D721Med (cell line): ENCODE measurements at regions not wholly inside any gene's neighbourhood (a gene's known extent, or its start where the extent isn't known, plus 50 kb on each side); places are given as distances from the start of the nearest gene placed in this dataset.
"Not testable (repeated sequence)": the region's sequence is repeated elsewhere in the genome, so short reads cannot be mapped to it uniquely, and the experiment has no call there.

Experiments
- DNase-seq: peaks from one replicate; pipeline ENCODE4 v3.0.0; 2011; ENCODE audit warnings: low spot score; ENCODE audit not compliant: insufficient read length
- FAIRE-seq: peaks from 2 replicates; lab custom pipeline; 2011; peaks lifted over from hg19 to GRCh38; lab: Jason Lieb, UNC
- TF ChIP-seq, protein P1 (sequence below): IDR thresholded peaks from 2 replicates; pipeline ENCODE4 v1.5.1; 2012; ENCODE audit warnings: mild to moderate bottlenecking, control low read depth; ENCODE audit not compliant: insufficient read depth; ENCODE audit errors: missing control alignments

DNA sequence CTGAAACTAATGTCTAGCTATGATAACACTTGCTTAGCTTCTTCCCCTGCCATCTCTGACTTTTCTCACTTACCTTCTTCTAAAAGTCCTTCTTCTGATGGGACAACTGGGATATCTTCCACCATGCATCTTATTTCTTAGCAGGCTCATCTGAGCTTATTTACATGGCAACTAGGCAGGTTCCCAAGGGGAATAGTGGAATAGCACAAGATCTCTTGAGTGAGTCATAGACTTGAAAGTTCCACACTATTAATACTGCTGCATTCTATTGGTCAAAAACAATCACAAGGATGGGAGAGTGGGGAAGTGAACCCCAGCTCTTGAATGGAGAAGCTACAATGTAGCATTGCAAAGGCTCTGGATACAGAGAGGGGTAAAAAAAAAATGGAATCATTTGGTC is 142.1 kb downstream of the HAO1 start:
- FAIRE-seq, result no peak
- no peak for DNase-seq
- TF ChIP-seq, protein P1, sequence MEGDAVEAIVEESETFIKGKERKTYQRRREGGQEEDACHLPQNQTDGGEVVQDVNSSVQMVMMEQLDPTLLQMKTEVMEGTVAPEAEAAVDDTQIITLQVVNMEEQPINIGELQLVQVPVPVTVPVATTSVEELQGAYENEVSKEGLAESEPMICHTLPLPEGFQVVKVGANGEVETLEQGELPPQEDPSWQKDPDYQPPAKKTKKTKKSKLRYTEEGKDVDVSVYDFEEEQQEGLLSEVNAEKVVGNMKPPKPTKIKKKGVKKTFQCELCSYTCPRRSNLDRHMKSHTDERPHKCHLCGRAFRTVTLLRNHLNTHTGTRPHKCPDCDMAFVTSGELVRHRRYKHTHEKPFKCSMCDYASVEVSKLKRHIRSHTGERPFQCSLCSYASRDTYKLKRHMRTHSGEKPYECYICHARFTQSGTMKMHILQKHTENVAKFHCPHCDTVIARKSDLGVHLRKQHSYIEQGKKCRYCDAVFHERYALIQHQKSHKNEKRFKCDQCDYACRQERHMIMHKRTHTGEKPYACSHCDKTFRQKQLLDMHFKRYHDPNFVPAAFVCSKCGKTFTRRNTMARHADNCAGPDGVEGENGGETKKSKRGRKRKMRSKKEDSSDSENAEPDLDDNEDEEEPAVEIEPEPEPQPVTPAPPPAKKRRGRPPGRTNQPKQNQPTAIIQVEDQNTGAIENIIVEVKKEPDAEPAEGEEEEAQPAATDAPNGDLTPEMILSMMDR, result no peak

DNA sequence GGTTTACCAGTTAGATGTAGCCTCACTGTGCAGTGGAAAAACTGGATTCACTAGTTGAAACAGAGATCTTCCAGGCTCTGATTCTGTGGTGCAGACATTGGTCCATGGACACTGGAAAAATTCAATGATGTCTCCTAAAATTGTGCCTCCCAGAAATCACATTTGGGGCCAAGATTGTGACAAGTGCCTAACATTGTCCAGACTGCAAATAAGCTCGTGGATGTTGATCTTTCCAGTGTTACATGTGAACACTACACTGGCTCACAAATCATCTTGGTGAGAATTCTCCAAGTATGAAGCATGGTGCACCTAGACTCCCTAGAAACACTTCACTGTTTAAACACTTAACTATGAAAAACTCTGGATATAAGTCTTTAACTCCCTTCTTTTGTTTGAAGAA is 140.4 kb downstream of the HAO1 start:
- FAIRE-seq, result no peak

DNA sequence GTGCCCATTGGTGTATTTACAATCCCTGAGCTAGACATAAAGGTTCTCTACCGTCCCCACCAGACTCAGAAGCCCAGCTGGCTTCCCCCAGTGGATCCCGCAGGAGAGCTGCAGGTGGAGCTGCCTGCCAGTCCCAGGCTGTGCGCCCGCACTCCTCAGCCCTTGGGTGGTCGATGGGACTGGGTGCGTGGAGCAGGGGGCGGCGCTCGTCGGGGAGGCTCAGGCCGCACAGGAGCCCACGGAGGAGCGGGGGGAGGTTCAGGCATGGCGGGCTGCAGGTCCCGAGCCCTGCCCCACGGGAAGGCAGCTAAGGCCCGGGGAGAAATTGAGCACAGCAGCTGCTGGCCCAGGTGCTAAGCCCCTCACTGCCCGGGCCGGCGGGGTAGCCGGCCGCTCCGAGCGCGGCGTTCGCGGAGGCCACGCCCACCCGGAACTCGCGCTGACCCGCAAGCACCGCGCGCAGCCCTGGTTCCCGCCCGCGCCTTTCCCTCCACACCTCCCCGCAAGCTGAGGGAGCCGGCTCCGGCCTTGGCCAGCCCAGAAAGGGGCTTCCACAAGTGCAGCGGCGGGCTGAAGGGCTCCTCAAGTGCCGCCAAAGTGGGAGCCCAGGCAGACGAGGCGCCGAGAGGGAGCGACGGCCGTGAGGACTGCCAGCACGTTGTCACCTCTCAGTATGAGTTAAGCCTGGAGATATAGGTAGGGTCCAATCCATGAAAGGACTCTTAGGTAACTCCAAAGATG is 136.7 kb downstream of the HAO1 start:
- DNase-seq, FAIRE-seq: not testable (repeated sequence)

More for the DNA sequence above, 140.4 kb downstream of the HAO1 start:
- DNase-seq, result no peak
- TF ChIP-seq, protein P1, result no peak

DNA sequence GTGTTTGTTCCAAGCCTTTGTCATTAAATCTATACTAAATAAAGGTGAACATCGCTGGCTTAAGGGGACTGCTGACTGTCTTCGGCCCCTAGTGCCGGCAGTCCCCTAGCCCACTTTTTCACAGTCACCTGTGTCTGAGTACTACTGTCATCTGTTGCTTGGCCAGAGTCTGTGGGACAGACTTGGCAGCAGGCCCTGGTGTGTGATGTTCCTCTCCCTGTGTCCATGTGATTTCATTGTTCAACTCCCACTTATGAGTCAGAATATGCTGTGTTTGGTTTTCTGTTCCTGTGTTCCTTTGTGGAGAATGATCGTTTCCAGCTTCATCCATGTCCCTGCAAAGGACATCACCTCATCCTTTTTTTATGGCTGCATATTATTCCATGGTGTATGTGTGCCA is 133.4 kb downstream of the HAO1 start:
- no peak for DNase-seq
- TF ChIP-seq, protein P1, result no peak
- FAIRE-seq, result no peak

DNA sequence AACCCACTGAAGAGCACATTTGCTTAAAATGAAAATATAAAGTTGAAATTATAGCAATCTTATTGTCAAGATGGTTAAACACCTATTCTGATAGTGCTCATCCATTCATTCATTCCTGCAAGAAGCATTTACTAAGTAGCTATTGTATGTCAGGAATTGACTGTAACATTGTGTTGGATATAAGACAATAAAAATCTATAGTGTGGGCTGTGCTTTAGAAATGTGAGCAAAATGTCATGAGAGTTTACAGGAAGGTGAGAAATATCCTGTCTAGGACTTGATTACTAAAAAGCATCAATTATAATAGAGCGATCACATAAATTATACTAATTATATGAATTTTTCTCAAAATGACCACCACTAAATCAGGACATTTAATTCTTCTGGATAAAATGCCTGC is 123.0 kb downstream of the HAO1 start:
- no peak for DNase-seq
- no peak for FAIRE-seq
- TF ChIP-seq, protein P1, result no peak

DNA sequence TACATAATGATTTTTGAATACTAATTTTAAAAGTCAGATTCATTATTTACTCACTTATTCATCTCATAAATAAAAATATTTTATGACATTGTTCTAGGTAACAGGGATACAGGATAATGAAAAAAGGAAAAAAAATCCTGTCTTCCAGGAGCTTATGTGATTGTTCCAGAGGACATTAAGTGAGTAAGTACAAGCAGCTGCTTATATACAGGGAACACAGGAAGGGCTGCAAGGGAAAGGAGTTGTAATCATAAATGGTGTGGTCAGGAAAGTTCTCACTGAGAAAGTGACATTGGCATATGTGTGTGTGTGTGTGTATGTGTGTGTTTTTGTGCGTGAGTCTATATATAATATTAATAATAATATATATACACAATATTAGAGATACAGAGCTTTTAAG is 121.8 kb downstream of the HAO1 start:
- FAIRE-seq (no peak), DNase-seq (no peak)
- TF ChIP-seq, protein P1, result no peak

DNA sequence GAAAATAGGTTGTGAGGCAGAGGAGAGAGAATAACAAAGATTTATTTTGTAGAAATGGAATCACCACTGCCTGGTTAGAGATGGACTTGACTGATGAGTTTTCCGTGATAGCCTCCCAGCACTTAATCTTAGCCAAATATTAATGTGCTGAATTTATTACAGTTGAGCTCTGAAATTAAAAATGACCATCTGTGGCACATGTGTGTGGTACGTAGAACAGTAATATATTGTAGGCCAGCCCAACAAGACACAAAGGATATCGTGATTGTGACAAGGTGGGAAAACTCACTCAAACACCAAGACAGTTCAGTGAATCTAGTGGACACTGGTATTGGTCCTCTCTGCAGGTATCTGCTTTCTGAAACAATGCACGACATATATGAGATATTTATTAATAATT is 119.4 kb downstream of the HAO1 start:
- TF ChIP-seq, protein P1, result no peak
- FAIRE-seq (no peak), DNase-seq (no peak)
